Kidney (tissue), 13 donors: ENCODE measurements at regions not wholly inside any gene's neighbourhood (a gene's known extent, or its start where the extent isn't known, plus 50 kb on each side); places are given as distances from the start of the nearest gene placed in this dataset.

Experiments used
- DNase-seq, 5 donors: peaks; one replicate each; pipeline ENCODE4 v3.0.0-alpha.2; 2013 to 2020
- FAIRE-seq: peaks from 2 replicates; lab custom pipeline; 2012; peaks lifted over from hg19 to GRCh38; lab: Jason Lieb, UNC
- H3K27ac ChIP-seq, 2 donors: one replicate each; pipeline ENCODE4 v1.7.0; 2013; ENCODE audit warnings: low read depth in 2 of 2, low read length in 2 of 2, inconsistent platforms in 1 of 2
- H3K27me3 ChIP-seq: one replicate; pipeline ENCODE4 v1.7.1; 2013; ENCODE audit warnings: low read length, inconsistent platforms; ENCODE audit not compliant: control insufficient read depth, insufficient read depth
- H3K36me3 ChIP-seq, 3 donors: one replicate each; pipeline versions ENCODE4 v1.7.0 to v1.7.1; 2013; ENCODE audit warnings: low read length in 3 of 3, control low read depth in 1 of 3, inconsistent platforms in 1 of 3; ENCODE audit not compliant: insufficient read depth in 3 of 3, control insufficient read depth in 2 of 3
- H3K4me1 ChIP-seq, 3 donors: one replicate each; pipeline versions ENCODE4 v1.7.0 to v1.7.1; 2013; ENCODE audit warnings: low read length in 3 of 3, inconsistent platforms in 1 of 3, low read depth in 1 of 3; ENCODE audit not compliant: control insufficient read depth in 2 of 3, insufficient read depth in 2 of 3
- H3K4me3 ChIP-seq, 3 donors: one replicate each; pipeline versions ENCODE4 v1.7.0 to v1.8.1; 2013; ENCODE audit warnings: low read length in 3 of 3, control low read depth in 1 of 3, inconsistent platforms in 1 of 3
- H3K9ac ChIP-seq, 3 donors: one replicate each; pipeline versions ENCODE4 v1.7.0 to v1.7.1; 2013; ENCODE audit warnings: low read length in 3 of 3, control low read depth in 1 of 3, inconsistent platforms in 1 of 3
- H3K9me3 ChIP-seq, 3 donors: one replicate each; pipeline versions ENCODE4 v1.7.0 to v1.7.1; 2013; ENCODE audit warnings: low read length in 3 of 3, control low read depth in 1 of 3, inconsistent platforms in 1 of 3; ENCODE audit not compliant: control insufficient read depth in 2 of 3, insufficient read depth in 1 of 3
- CTCF ChIP-seq: IDR thresholded peaks from 3 replicates; pipeline ENCODE4 v1.5.1; 2012; ENCODE audit warnings: mild to moderate bottlenecking, moderate library complexity, borderline replicate concordance; ENCODE audit not compliant: insufficient read depth; ENCODE audit errors: extremely low read depth
- intact Hi-C: fragments of 100-400 bp; cut with DNase I; formaldehyde crosslinking; loops from one replicate; pipeline ENCODE4 v1.11.1; 2022
- donor health status: control.
- donor health status: control.
- donor health status: control.
- donor health status: control.
- donor health status: control.
- donor health status: DM: yes; HTN: yes; CAD: no.
- donor health status: Normal renal cell carcinoma (clear cell type).

DNA sequence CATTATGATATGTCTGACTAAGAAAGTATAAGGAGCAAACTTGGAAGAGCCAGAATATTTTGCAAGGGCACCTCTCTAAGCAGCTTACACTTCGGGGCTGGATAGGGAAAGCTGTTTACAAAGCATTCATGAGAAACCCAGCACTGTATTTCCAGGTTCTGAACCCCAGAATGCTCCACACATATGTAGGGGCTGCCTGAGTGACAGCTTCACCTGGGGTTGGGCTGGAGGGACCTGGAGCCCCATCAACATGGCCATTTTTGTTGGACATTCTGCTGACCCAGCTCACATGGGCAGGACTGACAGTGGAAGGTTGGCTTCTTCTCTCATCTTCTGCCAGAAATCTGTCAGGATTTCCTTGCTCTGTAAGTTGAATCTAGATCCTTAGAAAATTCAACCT, 197.1 kb upstream of the SSTR4 start:
- no peaks in the 10 kb centered on the region for H3K4me1 ChIP-seq
- H3K4me3 ChIP-seq, result no peak overlapping the region
- no peaks in the 10 kb centered on the region for H3K9me3 ChIP-seq
- no peak overlapping the region for H3K9ac ChIP-seq
- no peak for TF ChIP-seq CTCF
- H3K36me3 ChIP-seq, result no peaks in the 10 kb centered on the region
- DNase-seq (no peak), FAIRE-seq (no peak)
- no peaks in the 10 kb centered on the region for H3K27me3 ChIP-seq
- intact Hi-C loops, result no loop called here
- no peak overlapping the region for H3K27ac ChIP-seq

GRCh38 chr20:22841846-22842245, 193.3 kb upstream of the SSTR4 start:
- FAIRE-seq, result no peak
- TF ChIP-seq CTCF, result no peak
- DNase-seq, result no peak
- H3K9me3 ChIP-seq, result no peaks in the 10 kb centered on the region
- no peak overlapping the region for H3K27ac ChIP-seq
- intact Hi-C loops, result no loop called here
- no peaks in the 10 kb centered on the region for H3K4me1 ChIP-seq
- no peak overlapping the region for H3K9ac ChIP-seq
- H3K36me3 ChIP-seq, result no peaks in the 10 kb centered on the region
- no peaks in the 10 kb centered on the region for H3K27me3 ChIP-seq
- no peak overlapping the region for H3K4me3 ChIP-seq

DNA sequence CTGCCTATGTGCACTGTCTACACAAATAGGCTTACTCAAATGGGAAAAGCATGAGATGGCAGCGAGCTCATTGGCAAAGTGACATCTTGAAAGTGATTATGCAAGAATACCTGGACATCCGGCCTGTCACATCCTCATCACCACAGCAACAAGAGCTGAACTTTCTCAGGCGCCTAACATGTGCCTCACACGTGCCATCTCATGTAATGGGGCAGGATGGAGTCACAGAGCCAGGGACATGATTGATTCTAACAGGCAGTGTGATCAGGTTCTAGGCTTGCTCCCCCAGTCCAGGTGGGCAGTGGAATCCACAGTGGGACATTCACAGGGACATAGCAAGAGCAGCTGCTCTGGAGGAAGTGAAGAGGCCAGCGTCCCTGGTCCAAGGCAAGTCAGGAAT, 192.3 kb upstream of the SSTR4 start:
- no peak overlapping the region for H3K9ac ChIP-seq
- no peak for DNase-seq
- no peak for TF ChIP-seq CTCF

DNA sequence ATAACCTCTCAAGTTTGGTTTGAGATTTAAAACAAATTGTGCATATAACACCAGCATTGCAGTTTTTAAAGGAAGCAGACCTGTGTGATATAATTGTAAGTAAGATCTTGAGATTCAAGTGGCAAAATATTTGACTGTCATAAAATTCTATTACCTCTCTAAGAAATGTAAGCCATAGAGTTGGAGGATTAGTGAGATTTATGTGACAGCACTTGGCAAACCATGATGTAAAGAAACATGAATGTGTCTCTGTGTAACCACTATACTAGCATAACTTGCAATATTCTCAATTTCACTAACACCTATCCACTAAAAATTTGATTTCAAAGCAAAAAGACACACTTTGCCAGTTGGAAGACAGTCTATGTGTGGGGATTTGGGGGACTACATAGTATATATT, 190.2 kb upstream of the SSTR4 start:
- no peak for FAIRE-seq
- H3K27me3 ChIP-seq, result no peaks in the 10 kb centered on the region
- H3K9me3 ChIP-seq, result peaks cover 0 to 7% (median 0%) of the 10 kb centered on the region in 3 donors

More for the DNA sequence above, 192.3 kb upstream of the SSTR4 start:
- H3K4me3 ChIP-seq, result no peak overlapping the region
- peaks cover 0 to 6% (median 0%) of the 10 kb centered on the region in 3 donors for H3K9me3 ChIP-seq
- no peaks in the 10 kb centered on the region for H3K36me3 ChIP-seq
- no peak overlapping the region for H3K27ac ChIP-seq
- H3K27me3 ChIP-seq, result no peaks in the 10 kb centered on the region
- intact Hi-C loops, result no loop called here
- H3K4me1 ChIP-seq, result no peaks in the 10 kb centered on the region
- no peak for FAIRE-seq

More for the DNA sequence above, 190.2 kb upstream of the SSTR4 start:
- no peaks in the 10 kb centered on the region for H3K4me1 ChIP-seq
- no peaks in the 10 kb centered on the region for H3K36me3 ChIP-seq
- no peak for TF ChIP-seq CTCF
- H3K27ac ChIP-seq, result no peak overlapping the region
- H3K9ac ChIP-seq, result no peak overlapping the region
- intact Hi-C loops, result no loop called here
- no peak for DNase-seq
- no peak overlapping the region for H3K4me3 ChIP-seq
